ENCODE measurements at regions not wholly inside any gene's neighbourhood (a gene's known extent, or its start where the extent isn't known, plus 50 kb on each side); places are given as distances from the start of the nearest gene placed in this dataset.

DNA sequence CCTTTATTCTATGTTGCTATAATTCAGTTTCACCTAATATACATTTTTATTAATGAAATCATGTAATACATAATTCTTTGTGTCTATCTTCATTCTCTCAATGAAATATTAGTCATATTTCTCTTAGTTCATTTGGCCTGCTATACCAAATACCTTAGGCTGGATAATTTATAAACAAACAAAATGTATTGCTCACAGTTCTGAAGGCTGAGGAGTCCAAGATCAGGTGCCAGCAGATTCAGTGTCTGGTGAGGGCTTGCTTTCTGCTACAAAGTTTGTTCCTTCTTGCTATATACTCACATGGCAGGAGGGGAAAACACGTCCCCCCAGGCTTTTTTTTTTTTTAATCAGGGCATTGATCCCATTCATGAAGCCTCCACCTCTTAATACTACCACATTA is 143.4 kb upstream of the GRB10 start:
- WGBS, 3 donors, result 53 to 65% (median 59%) methylated on average over 1 of the region's 1 CpG
- intact Hi-C loops (cut with DNase I), result no loop called here
- no peak for TF ChIP-seq CTCF (IDR thresholded peaks at IDR 0.05)
- peaks cover 0 to 3% (median 0%) of the 10 kb centered on the region in 3 donors for H3K27me3 ChIP-seq (ENCODE audit: insufficient read depth in 3 of 3, low read length in 2 of 3)
- H3K9me3 ChIP-seq, result no peaks in the 10 kb centered on the region
- DNase-seq (no peak), ATAC-seq (no peak)
- H3K4me3 ChIP-seq, result no peak overlapping the region
- H3K27ac ChIP-seq, result no peak overlapping the region
- no peaks in the 10 kb centered on the region for H3K4me1 ChIP-seq
- no peaks in the 10 kb centered on the region for H3K36me3 ChIP-seq (ENCODE audit: insufficient read depth in 1 of 2, low read depth in 1 of 2)

- ATAC-seq (no peak), DNase-seq (no peak)
- Histone ChIP-seq H3K36me3 (ENCODE audit: insufficient read depth in 1 of 2, low read depth in 1 of 2) (no peaks in the 10 kb centered on the region), H3K9me3 (no peaks in the 10 kb centered on the region), H3K27me3 (ENCODE audit: insufficient read depth in 3 of 3, low read length in 2 of 3) (peaks cover 0 to 3% (median 0%) of the 10 kb centered on the region in 3 donors), H3K27ac (no peak overlapping the region), H3K4me1 (no peaks in the 10 kb centered on the region), H3K4me3 (no peak overlapping the region)
- intact Hi-C loops (cut with DNase I), result no loop called here
- WGBS, 3 donors, result 61 to 63% (median 62%) methylated on average over 4 of the region's 4 CpGs
- TF ChIP-seq CTCF (IDR thresholded peaks at IDR 0.05), result no peak
Observed at GRCh38 chr7:50923476-50923875, 140.8 kb upstream of the GRB10 start.

DNA sequence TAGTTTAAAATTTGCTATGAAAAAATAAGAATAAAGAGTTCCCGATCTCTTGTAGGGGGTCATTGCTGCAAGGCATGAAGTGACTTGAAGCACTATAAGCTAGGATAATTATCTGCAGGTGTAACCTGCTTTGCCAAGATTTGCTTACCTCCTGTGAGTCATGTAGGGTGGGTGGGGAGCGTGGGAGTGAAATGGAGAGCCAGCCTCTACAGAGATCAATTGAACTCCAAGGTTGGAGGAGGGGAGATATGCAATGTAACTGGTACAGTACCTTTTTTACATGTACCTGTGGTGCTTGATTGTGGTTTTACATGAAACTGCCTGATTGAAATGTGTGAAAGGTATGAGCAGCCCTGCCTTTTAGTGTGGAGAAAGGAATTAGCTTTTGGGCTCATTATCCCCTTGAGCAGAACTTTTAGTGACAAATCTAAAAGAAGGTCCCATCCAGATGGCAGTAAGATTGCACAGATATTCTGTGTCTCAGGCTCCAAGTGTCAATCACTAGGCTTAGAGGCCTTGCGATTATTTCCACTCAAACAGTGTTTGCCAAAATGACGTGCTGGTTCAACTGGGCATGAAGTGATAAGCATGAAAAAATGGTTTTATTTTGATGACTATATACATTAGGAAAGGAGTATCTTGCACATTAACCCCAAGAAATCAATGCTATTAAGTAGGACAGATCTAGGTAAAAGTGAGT is 138.6 kb upstream of the GRB10 start:
- H3K36me3 ChIP-seq (ENCODE audit: insufficient read depth in 1 of 2, low read depth in 1 of 2), result no peaks in the 10 kb centered on the region
- no peak for ATAC-seq
- intact Hi-C loops (cut with DNase I), result no loop called here
- 65 to 75% (median 72%) methylated on average over 4 of the region's 4 CpGs for WGBS, 3 donors
- H3K9me3 ChIP-seq, result no peaks in the 10 kb centered on the region
- H3K4me1 ChIP-seq, result no peaks in the 10 kb centered on the region
- no peak overlapping the region for H3K27ac ChIP-seq
- no peaks in the 10 kb centered on the region for H3K27me3 ChIP-seq (ENCODE audit: insufficient read depth in 3 of 3, low read length in 2 of 3)
- no peak for TF ChIP-seq CTCF (IDR thresholded peaks at IDR 0.05)
- no peak for DNase-seq
- H3K4me3 ChIP-seq, result no peak overlapping the region

DNA sequence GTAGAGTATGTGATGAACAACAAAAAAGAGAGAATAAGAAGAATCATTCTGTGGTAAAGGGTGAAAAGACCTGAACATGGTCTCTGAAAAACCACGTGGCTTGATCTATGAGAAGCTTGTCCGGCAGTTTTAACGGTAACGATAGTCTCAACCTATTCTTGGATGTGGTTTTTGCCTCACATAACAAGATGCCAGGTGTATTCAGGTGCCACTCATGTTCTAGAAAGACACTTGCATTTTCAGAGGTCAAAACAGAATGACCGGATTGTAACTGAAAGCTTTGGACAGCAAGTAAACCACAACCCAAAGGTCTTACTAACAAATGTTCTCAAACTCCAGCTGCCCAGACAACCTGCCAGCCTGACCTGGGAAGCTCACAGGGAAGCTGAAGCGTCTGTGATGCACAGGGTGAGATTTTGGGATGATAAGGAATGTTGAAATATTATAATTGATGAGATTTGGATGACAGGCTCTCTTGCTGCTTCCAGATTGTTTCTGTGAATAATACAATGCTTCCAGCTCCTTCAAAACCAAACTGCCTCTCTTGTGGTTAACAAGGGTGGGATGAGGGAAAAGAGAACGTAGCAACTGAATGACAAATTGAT is 137.4 kb upstream of the GRB10 start:
- no peaks in the 10 kb centered on the region for H3K9me3 ChIP-seq
- TF ChIP-seq CTCF (IDR thresholded peaks at IDR 0.05), result no peak
- ATAC-seq (no peak), DNase-seq (no peak)
- no peaks in the 10 kb centered on the region for H3K27me3 ChIP-seq (ENCODE audit: insufficient read depth in 3 of 3, low read length in 2 of 3)
- no peak overlapping the region for H3K27ac ChIP-seq
- no peaks in the 10 kb centered on the region for H3K36me3 ChIP-seq (ENCODE audit: insufficient read depth in 1 of 2, low read depth in 1 of 2)
- H3K4me3 ChIP-seq, result no peak overlapping the region
- 69 to 78% (median 69%) methylated on average over 7 of the region's 7 CpGs for WGBS, 3 donors
- no peaks in the 10 kb centered on the region for H3K4me1 ChIP-seq
- intact Hi-C loops (cut with DNase I), result no loop called here

GRCh38 chr7:50915621-50916020 is 132.9 kb upstream of the GRB10 start:
- ATAC-seq (no peak), DNase-seq (no peak)
- no peak overlapping the region for H3K4me3 ChIP-seq
- no peaks in the 10 kb centered on the region for H3K27me3 ChIP-seq (ENCODE audit: insufficient read depth in 3 of 3, low read length in 2 of 3)
- H3K9me3 ChIP-seq, result no peaks in the 10 kb centered on the region
- no peaks in the 10 kb centered on the region for H3K4me1 ChIP-seq
- 69 to 74% (median 72%) methylated on average over 5 of the region's 5 CpGs for WGBS, 3 donors
- H3K36me3 ChIP-seq (ENCODE audit: insufficient read depth in 1 of 2, low read depth in 1 of 2), result no peaks in the 10 kb centered on the region
- intact Hi-C loops (cut with DNase I), result no loop called here
- TF ChIP-seq CTCF (IDR thresholded peaks at IDR 0.05), result no peak
- no peak overlapping the region for H3K27ac ChIP-seq
